PC-3 (cell line): ENCODE measurements at regions not wholly inside any gene's neighbourhood (a gene's known extent, or its start where the extent isn't known, plus 50 kb on each side); places are given as distances from the start of the nearest gene placed in this dataset.

ENCODE experiments used
- EZH2phosphoT487 ChIP-seq: fragments of 300-600 bp; sonication (generic); IDR thresholded peaks from 2 replicates; pipeline ENCODE4 v1.6.1; 2018; ENCODE audit warnings: mild to moderate bottlenecking, antibody characterized with exemption, low read length, borderline replicate concordance
- TF ChIP-seq, protein P1 (sequence below): fragments of 300-600 bp; sonication (generic); conservative IDR thresholded peaks from 2 replicates; pipeline ENCODE4 v1.5.1; 2017; ENCODE audit warnings: antibody characterized with exemption, low read depth, mild to moderate bottlenecking, low read length

DNA sequence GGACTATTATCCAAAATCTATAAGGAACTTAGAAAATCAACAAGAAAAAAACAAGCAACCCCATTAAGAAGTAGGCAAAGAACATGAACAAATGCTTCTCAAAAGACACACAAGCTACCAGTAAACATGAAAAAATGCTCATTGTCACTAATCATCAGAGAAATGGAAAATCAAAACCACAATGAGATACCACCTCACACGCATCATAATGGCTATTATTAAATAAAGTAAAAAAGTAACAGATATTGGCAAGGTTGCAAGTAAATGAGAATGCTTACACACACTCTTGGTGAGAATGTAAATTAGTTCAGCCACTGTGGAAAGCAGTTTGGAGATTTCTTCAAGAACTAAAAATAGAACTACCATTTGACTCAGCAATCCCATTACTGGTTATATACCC is 167.0 kb upstream of the DMRTA1 start:
- TF ChIP-seq, protein P1, sequence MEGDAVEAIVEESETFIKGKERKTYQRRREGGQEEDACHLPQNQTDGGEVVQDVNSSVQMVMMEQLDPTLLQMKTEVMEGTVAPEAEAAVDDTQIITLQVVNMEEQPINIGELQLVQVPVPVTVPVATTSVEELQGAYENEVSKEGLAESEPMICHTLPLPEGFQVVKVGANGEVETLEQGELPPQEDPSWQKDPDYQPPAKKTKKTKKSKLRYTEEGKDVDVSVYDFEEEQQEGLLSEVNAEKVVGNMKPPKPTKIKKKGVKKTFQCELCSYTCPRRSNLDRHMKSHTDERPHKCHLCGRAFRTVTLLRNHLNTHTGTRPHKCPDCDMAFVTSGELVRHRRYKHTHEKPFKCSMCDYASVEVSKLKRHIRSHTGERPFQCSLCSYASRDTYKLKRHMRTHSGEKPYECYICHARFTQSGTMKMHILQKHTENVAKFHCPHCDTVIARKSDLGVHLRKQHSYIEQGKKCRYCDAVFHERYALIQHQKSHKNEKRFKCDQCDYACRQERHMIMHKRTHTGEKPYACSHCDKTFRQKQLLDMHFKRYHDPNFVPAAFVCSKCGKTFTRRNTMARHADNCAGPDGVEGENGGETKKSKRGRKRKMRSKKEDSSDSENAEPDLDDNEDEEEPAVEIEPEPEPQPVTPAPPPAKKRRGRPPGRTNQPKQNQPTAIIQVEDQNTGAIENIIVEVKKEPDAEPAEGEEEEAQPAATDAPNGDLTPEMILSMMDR = no peak
- TF ChIP-seq EZH2phosphoT487 = no peak
